HepG2 (cell line): ENCODE measurements at regions not wholly inside any gene's neighbourhood (a gene's known extent, or its start where the extent isn't known, plus 50 kb on each side); places are given as distances from the start of the nearest gene placed in this dataset.

Experiments used
- ATAC-seq: fragments of 200-7000 bp; cut with Tn5 transposase; 3 replicates; pipeline ENCODE4 v1.9.1; 2020; ENCODE audit warnings: mild to moderate bottlenecking, moderate library complexity
- BruUV-seq: library from RNA; stranded (reverse); fragments of 400-500 nt; replicated peaks from 2 replicates; lab custom pipeline; 2021; lab: Mats Ljungman, UMichigan
- CTCF ChIA-PET: fragments of 300-600 bp; formaldehyde crosslinking; extraction: SDS; loops from one replicate; lab custom pipeline; 2021; ENCODE audit warnings: low total read pairs, inconsistent platforms, low intra/inter-chr PET ratio; lab: Yijun Ruan, JAX
- POLR2A ChIA-PET: fragments of 350-600 bp; sonication (Branson Sonifier 250); formaldehyde crosslinking; loops from one replicate; lab custom pipeline; 2020; ENCODE audit warnings: antibody characterized with exemption, inconsistent platforms; lab: Yijun Ruan, JAX
- DNase-seq: peaks from one replicate; pipeline ENCODE4 v3.0.0-alpha.2; 2015; ENCODE audit warnings: low spot score
- FAIRE-seq: peaks from 3 replicates; lab custom pipeline; 2011; peaks lifted over from hg19 to GRCh38; lab: Jason Lieb, UNC
- H2AFZ ChIP-seq: one replicate; pipeline ENCODE4 v1.6.1; 2011; ENCODE audit warnings: low read length, inconsistent platforms
- H3K27ac ChIP-seq: fragments of 300-600 bp; 3 replicates; pipeline ENCODE4 v1.8.0; 2011; ENCODE audit warnings: mixed run types, mild to moderate bottlenecking, mixed read lengths, low read length, inconsistent platforms; ENCODE audit not compliant: insufficient read depth; ENCODE audit errors: extremely low read length
- H3K27me3 ChIP-seq, 2 experiments: fragments of 200-600 bp in 1 of 2; 2 replicates in 1 of 2; 3 replicates in 1 of 2; pipeline versions ENCODE4 v1.6.0 to v1.8.0; 2011; ENCODE audit warnings: low read length in 2 of 2, mild to moderate bottlenecking in 2 of 2, moderate library complexity in 2 of 2, inconsistent platforms in 1 of 2; ENCODE audit not compliant: insufficient read depth in 2 of 2, control insufficient read depth in 1 of 2
- H3K36me3 ChIP-seq, 2 experiments: fragments of 200-600 bp in 1 of 2; replicated peaks in 1 of 2; 2 replicates in 1 of 2; 3 replicates in 1 of 2; pipeline versions ENCODE4 v1.5.1 to v1.8.0; 2011; ENCODE audit warnings: low read length in 2 of 2, inconsistent platforms in 1 of 2; ENCODE audit not compliant: insufficient read depth in 2 of 2, control insufficient read depth in 1 of 2
- H3K4me1 ChIP-seq: 2 replicates; pipeline ENCODE4 v1.5.1; 2012; ENCODE audit warnings: low read length, inconsistent platforms; ENCODE audit not compliant: insufficient read depth
- H3K4me2 ChIP-seq: 2 replicates; pipeline ENCODE4 v1.6.0; 2011; ENCODE audit warnings: low read depth, low read length, inconsistent platforms
- H3K4me3 ChIP-seq, 3 experiments: fragments of 200-600 bp in 1 of 3; sonication (generic), shearing (Covaris generic) in 1 of 3; replicated peaks in 1 of 3; 2 replicates each; pipeline ENCODE4 v1.5.1; 2011 to 2016; ENCODE audit warnings: low read length in 3 of 3, inconsistent platforms in 2 of 3, low read depth in 2 of 3, mild to moderate bottlenecking in 2 of 3, control low read depth in 1 of 3, mixed read lengths in 1 of 3; ENCODE audit not compliant: insufficient read depth in 1 of 3
- H3K79me2 ChIP-seq: one replicate; pipeline ENCODE4 v1.6.1; 2011; ENCODE audit warnings: low read length, inconsistent platforms; ENCODE audit not compliant: insufficient read depth
- H3K9ac ChIP-seq: 2 replicates; pipeline ENCODE4 v1.6.0; 2011; ENCODE audit warnings: mild to moderate bottlenecking, low read depth, low read length, inconsistent platforms; ENCODE audit not compliant: insufficient read depth
- H3K9me3 ChIP-seq: 2 replicates; pipeline ENCODE4 v1.5.1; 2012; ENCODE audit warnings: mild to moderate bottlenecking, low read length
- H4K20me1 ChIP-seq: 2 replicates; pipeline ENCODE4 v1.6.0; 2011; ENCODE audit warnings: inconsistent platforms, mild to moderate bottlenecking, low read length, moderate library complexity; ENCODE audit not compliant: insufficient read depth
- FOSL1 ChIP-seq: sonication (generic); formaldehyde crosslinking; IDR thresholded peaks from 2 replicates; pipeline ENCODE4 v1.9.0; 2021; ENCODE audit warnings: missing genetic modification reagents, borderline replicate concordance
- HMG20A ChIP-seq: IDR thresholded peaks from 2 replicates; pipeline ENCODE4 v1.6.1; 2016; ENCODE audit warnings: borderline replicate concordance
- HMGA1 ChIP-seq: sonication (generic); formaldehyde crosslinking; conservative IDR thresholded peaks from 2 replicates; pipeline ENCODE4 v1.4.0; 2020; ENCODE audit warnings: missing genetic modification reagents
- ISX ChIP-seq: sonication (generic); formaldehyde crosslinking; conservative IDR thresholded peaks from 2 replicates; pipeline ENCODE4 v1.5.0; 2020; ENCODE audit warnings: missing genetic modification reagents
- MTA3 ChIP-seq: sonication (generic); formaldehyde crosslinking; IDR thresholded peaks from 2 replicates; pipeline ENCODE4 v1.4.0; 2020; ENCODE audit warnings: missing genetic modification reagents
- PHF8 ChIP-seq: sonication (generic); formaldehyde crosslinking; IDR thresholded peaks from 2 replicates; pipeline ENCODE4 v1.5.0; 2020; ENCODE audit warnings: missing genetic modification reagents
- RFX3 ChIP-seq: IDR thresholded peaks from 2 replicates; pipeline ENCODE4 v1.6.1; 2016; ENCODE audit warnings: missing biosample characterization, missing genetic modification reagents
- STAT5B ChIP-seq: sonication (generic); formaldehyde crosslinking; IDR thresholded peaks from 2 replicates; pipeline ENCODE4 v1.4.0; 2020; ENCODE audit warnings: missing genetic modification reagents
- ZBTB38 ChIP-seq: sonication (generic); formaldehyde crosslinking; IDR thresholded peaks from 2 replicates; pipeline ENCODE4 v1.5.1; 2020; ENCODE audit warnings: mild to moderate bottlenecking, missing genetic modification reagents
- ZFP36 ChIP-seq: fragments of 150-350 bp; IDR thresholded peaks from 2 replicates; pipeline ENCODE4 v1.6.1; 2018; ENCODE audit warnings: borderline replicate concordance, low read length, low read depth; ENCODE audit not compliant: partially characterized antibody
- ZIK1 ChIP-seq: sonication (generic); formaldehyde crosslinking; IDR thresholded peaks from 2 replicates; pipeline ENCODE4 v1.5.0; 2020; ENCODE audit warnings: mild to moderate bottlenecking, low read depth, missing genetic modification reagents, borderline replicate concordance
- ZNF572 ChIP-seq: sonication (generic); formaldehyde crosslinking; IDR thresholded peaks from 2 replicates; pipeline ENCODE4 v1.5.1; 2020; ENCODE audit warnings: mild to moderate bottlenecking, missing genetic modification reagents
- WGBS: methylation state at CpG from one replicate; pipeline ENCODE4 v1.1.6; 2017; ENCODE audit warnings: low lambda C conversion rate; 5-methylcytosine and 5-hydroxymethylcytosine counted together
- in situ Hi-C: cut with HindIII; loops from 2 replicates; pipeline ENCODE4 v1.10.0; 2017; ENCODE audit warnings: low pct_unique_long_range_greater_than_20kb; ENCODE audit not compliant: extremely low pct_ligation_motif_present
- intact Hi-C: fragments of 100-400 bp; cut with micrococcal nuclease; formaldehyde crosslinking; loops from one replicate; pipeline ENCODE4 v1.10.0; 2022; ENCODE audit not compliant: unreplicated experiment
- TF ChIP-seq, protein P1 (sequence below): sonication (generic); formaldehyde crosslinking; IDR thresholded peaks from 2 replicates; pipeline ENCODE4 v1.4.0; 2020; ENCODE audit warnings: missing genetic modification reagents
- TF ChIP-seq, protein P2 (sequence below), 2 experiments: sonication (generic) in 1 of 2; formaldehyde crosslinking in 1 of 2; IDR thresholded peaks; 2 replicates each; pipeline versions ENCODE4 v1.6.1 to v1.9.0; 2014 to 2022; ENCODE audit warnings: antibody characterized with exemption in 1 of 2, borderline replicate concordance in 1 of 2, inconsistent platforms in 1 of 2, low read depth in 1 of 2, missing genetic modification reagents in 1 of 2
- TF ChIP-seq, protein P3 (sequence below): sonication (generic); formaldehyde crosslinking; IDR thresholded peaks from 2 replicates; pipeline ENCODE4 v1.4.0; 2020; ENCODE audit warnings: mild to moderate bottlenecking, low read depth, missing genetic modification reagents

DNA sequence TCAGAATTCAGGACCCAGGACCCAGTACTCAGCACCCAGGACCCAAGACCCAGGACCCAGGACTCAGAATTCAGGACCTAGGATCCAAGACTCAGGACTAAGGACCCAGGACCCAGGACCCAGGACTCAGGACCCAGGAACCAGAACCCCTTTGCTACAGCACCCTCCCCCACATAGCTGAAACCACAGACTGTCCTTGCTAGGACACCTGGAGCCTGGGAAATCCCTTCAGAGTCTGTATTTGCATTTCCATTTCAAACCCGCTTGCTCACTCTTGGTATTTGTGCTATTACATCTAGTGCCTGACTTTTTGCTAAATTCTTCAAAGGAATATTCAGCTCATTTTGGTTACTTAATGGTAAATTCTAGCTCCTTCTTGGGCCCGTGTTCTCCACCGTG is 275.8 kb upstream of the MAF start:
- H3K36me3 ChIP-seq = no peaks in the 10 kb centered on the region
- H4K20me1 ChIP-seq = no peaks in the 10 kb centered on the region
- no peak overlapping the region for H2AFZ ChIP-seq
- ChIA-PET POLR2A (no interaction called here), CTCF (no interaction called here)
- H3K4me1 ChIP-seq = no peaks in the 10 kb centered on the region
- ATAC-seq = no peak
- no peak overlapping the region for H3K4me3 ChIP-seq
- H3K4me2 ChIP-seq = no peak overlapping the region
- peaks cover 1 to 5% of the 10 kb centered on the region in 2 experiments; a peak in 4 of 5 replicates for H3K27me3 ChIP-seq
- WGBS = 45% methylated on average over 3 of the region's 3 CpGs
- H3K9me3 ChIP-seq = no peaks in the 10 kb centered on the region
- H3K79me2 ChIP-seq = no peaks in the 10 kb centered on the region
- no peak for TF ChIP-seq STAT5B (CRISPR knock-in tag)
- no peak for TF ChIP-seq ZBTB38 (CRISPR knock-in tag)
- TF ChIP-seq HMGA1 (CRISPR knock-in tag) = no peak
- TF ChIP-seq, protein P1, sequence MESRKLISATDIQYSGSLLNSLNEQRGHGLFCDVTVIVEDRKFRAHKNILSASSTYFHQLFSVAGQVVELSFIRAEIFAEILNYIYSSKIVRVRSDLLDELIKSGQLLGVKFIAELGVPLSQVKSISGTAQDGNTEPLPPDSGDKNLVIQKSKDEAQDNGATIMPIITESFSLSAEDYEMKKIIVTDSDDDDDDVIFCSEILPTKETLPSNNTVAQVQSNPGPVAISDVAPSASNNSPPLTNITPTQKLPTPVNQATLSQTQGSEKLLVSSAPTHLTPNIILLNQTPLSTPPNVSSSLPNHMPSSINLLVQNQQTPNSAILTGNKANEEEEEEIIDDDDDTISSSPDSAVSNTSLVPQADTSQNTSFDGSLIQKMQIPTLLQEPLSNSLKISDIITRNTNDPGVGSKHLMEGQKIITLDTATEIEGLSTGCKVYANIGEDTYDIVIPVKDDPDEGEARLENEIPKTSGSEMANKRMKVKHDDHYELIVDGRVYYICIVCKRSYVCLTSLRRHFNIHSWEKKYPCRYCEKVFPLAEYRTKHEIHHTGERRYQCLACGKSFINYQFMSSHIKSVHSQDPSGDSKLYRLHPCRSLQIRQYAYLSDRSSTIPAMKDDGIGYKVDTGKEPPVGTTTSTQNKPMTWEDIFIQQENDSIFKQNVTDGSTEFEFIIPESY (CRISPR knock-in tag) = no peak
- TF ChIP-seq, protein P2, sequence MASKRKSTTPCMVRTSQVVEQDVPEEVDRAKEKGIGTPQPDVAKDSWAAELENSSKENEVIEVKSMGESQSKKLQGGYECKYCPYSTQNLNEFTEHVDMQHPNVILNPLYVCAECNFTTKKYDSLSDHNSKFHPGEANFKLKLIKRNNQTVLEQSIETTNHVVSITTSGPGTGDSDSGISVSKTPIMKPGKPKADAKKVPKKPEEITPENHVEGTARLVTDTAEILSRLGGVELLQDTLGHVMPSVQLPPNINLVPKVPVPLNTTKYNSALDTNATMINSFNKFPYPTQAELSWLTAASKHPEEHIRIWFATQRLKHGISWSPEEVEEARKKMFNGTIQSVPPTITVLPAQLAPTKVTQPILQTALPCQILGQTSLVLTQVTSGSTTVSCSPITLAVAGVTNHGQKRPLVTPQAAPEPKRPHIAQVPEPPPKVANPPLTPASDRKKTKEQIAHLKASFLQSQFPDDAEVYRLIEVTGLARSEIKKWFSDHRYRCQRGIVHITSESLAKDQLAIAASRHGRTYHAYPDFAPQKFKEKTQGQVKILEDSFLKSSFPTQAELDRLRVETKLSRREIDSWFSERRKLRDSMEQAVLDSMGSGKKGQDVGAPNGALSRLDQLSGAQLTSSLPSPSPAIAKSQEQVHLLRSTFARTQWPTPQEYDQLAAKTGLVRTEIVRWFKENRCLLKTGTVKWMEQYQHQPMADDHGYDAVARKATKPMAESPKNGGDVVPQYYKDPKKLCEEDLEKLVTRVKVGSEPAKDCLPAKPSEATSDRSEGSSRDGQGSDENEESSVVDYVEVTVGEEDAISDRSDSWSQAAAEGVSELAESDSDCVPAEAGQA (IDR thresholded peaks at IDR 0.05; ENCODE audit: low read depth) = no peak
- TF ChIP-seq, protein P2 (CRISPR knock-in tag; IDR thresholded peaks at IDR 0.05; ENCODE audit: borderline replicate concordance) = no peak
- no peak for TF ChIP-seq ZFP36
- TF ChIP-seq PHF8 (CRISPR knock-in tag) = no peak
- no peak for TF ChIP-seq HMG20A (CRISPR knock-in tag)
- TF ChIP-seq FOSL1 (CRISPR knock-in tag) = no peak
- no peak for TF ChIP-seq ZIK1 (CRISPR knock-in tag)
- TF ChIP-seq, protein P3, sequence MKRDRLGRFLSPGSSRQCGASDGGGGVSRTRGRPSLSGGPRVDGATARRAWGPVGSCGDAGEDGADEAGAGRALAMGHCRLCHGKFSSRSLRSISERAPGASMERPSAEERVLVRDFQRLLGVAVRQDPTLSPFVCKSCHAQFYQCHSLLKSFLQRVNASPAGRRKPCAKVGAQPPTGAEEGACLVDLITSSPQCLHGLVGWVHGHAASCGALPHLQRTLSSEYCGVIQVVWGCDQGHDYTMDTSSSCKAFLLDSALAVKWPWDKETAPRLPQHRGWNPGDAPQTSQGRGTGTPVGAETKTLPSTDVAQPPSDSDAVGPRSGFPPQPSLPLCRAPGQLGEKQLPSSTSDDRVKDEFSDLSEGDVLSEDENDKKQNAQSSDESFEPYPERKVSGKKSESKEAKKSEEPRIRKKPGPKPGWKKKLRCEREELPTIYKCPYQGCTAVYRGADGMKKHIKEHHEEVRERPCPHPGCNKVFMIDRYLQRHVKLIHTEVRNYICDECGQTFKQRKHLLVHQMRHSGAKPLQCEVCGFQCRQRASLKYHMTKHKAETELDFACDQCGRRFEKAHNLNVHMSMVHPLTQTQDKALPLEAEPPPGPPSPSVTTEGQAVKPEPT (CRISPR knock-in tag) = no peak
- no peak for TF ChIP-seq ZNF572 (CRISPR knock-in tag)
- no peak for TF ChIP-seq MTA3 (CRISPR knock-in tag)
- no peak for TF ChIP-seq ISX
- no peak for TF ChIP-seq RFX3 (CRISPR knock-in tag)
- no peak for DNase-seq
- no peak overlapping the region for H3K27ac ChIP-seq
- H3K9ac ChIP-seq = no peak overlapping the region
- intact Hi-C loops (no loop called here), in situ Hi-C loops (no loop called here)
- no TSS peak for BruUV-seq
- FAIRE-seq = no peak
